MM.1S (cell line): ENCODE measurements at regions not wholly inside any gene's neighbourhood (a gene's known extent, or its start where the extent isn't known, plus 50 kb on each side); places are given as distances from the start of the nearest gene placed in this dataset.

Source experiments
- DNase-seq: peaks from one replicate; pipeline ENCODE4 v3.0.0-alpha.2; 2015
- H2AFZ ChIP-seq: fragments of 300-600 bp; sonication (generic); 2 replicates; pipeline ENCODE4 v1.6.0; 2016; ENCODE audit warnings: antibody characterized with exemption, low read length
- H3F3A ChIP-seq: fragments of 300-600 bp; sonication (generic); 2 replicates; pipeline ENCODE4 v1.6.1; 2016; ENCODE audit warnings: mild to moderate bottlenecking, antibody characterized with exemption, low read length, moderate library complexity, mixed read lengths; ENCODE audit not compliant: insufficient read depth
- H3K27ac ChIP-seq: fragments of 300-600 bp; sonication (generic); 2 replicates; pipeline ENCODE4 v1.5.1; 2016; ENCODE audit warnings: mild to moderate bottlenecking, low read length
- H3K27me3 ChIP-seq: fragments of 300-600 bp; sonication (generic); replicated peaks from 2 replicates; pipeline ENCODE4 v1.6.0; 2016; ENCODE audit warnings: low read length; ENCODE audit not compliant: insufficient read depth
- H3K36me3 ChIP-seq: fragments of 300-600 bp; sonication (generic); replicated peaks from 2 replicates; pipeline ENCODE4 v1.6.1; 2016; ENCODE audit warnings: mild to moderate bottlenecking, low read length, mixed read lengths; ENCODE audit not compliant: insufficient read depth
- H3K4me1 ChIP-seq: fragments of 300-600 bp; sonication (generic); 2 replicates; pipeline ENCODE4 v1.6.1; 2016; ENCODE audit warnings: low read length, mixed read lengths
- H3K4me2 ChIP-seq: fragments of 300-600 bp; sonication (generic); 2 replicates; pipeline ENCODE4 v1.6.0; 2016; ENCODE audit warnings: low read depth, low read length
- H3K4me3 ChIP-seq: fragments of 300-600 bp; sonication (generic); 2 replicates; pipeline ENCODE4 v1.5.1; 2016; ENCODE audit warnings: low read length, mixed read lengths
- H3K79me2 ChIP-seq: fragments of 300-600 bp; sonication (generic); 2 replicates; pipeline ENCODE4 v1.6.1; 2016; ENCODE audit warnings: mixed run types, low read length, mixed read lengths
- H3K9ac ChIP-seq: fragments of 300-600 bp; sonication (generic); 2 replicates; pipeline ENCODE4 v1.6.1; 2016; ENCODE audit warnings: low read length, mixed read lengths
- H3K9me2 ChIP-seq: fragments of 300-600 bp; sonication (generic); replicated peaks from 2 replicates; pipeline ENCODE4 v1.6.1; 2016; ENCODE audit warnings: mild to moderate bottlenecking, low read length, mixed read lengths; ENCODE audit not compliant: insufficient read depth
- H3K9me3 ChIP-seq: fragments of 300-600 bp; sonication (generic); replicated peaks from 2 replicates; pipeline ENCODE4 v1.6.1; 2016; ENCODE audit warnings: mild to moderate bottlenecking, low read length, mixed read lengths; ENCODE audit not compliant: insufficient read depth
- H4K20me1 ChIP-seq: fragments of 300-600 bp; sonication (generic); 2 replicates; pipeline ENCODE4 v1.6.1; 2016; ENCODE audit warnings: mild to moderate bottlenecking, low read length, moderate library complexity, mixed read lengths; ENCODE audit not compliant: insufficient read depth
- EZH2 ChIP-seq: fragments of 300-600 bp; sonication (generic); optimal IDR thresholded peaks from 2 replicates; pipeline ENCODE3; 2017; ENCODE audit warnings: low read depth, mild to moderate bottlenecking, antibody characterized with exemption, low read length, mixed read lengths
- EZH2phosphoT487 ChIP-seq: fragments of 300-600 bp; sonication (generic); IDR thresholded peaks from 2 replicates; pipeline ENCODE4 v1.6.1; 2018; ENCODE audit warnings: antibody characterized with exemption, low read length
- TF ChIP-seq, protein P1 (sequence below): fragments of 300-600 bp; sonication (generic); IDR thresholded peaks from 2 replicates; pipeline ENCODE4 v1.5.1; 2016; ENCODE audit warnings: antibody characterized with exemption, low read length, mixed read lengths

DNA sequence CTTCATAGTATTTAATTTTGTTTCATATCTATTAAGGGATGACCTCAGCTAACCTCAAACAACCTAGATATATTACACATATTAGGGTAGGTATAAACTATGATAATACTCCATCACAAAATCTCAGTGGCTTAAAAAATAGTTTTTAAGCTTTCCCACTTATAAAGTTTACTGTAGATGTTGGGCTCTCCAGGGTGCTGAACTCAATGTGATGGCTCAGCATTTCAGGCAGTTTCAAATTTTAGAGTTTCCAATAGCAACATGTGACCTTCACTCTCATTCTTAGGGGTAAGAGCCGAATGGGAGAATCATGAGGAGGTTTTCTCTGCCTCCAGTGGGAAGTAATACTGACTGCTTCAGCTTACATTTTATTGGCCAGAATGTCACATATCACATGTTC lies 357.3 kb downstream of the MEI4 start:
- Histone ChIP-seq H3K9me3 (no peaks in the 10 kb centered on the region), H3F3A (no peaks in the 10 kb centered on the region), H3K79me2 (no peaks in the 10 kb centered on the region), H3K9me2 (no peaks in the 10 kb centered on the region), H3K4me1 (no peaks in the 10 kb centered on the region), H3K27me3 (no peaks in the 10 kb centered on the region), H4K20me1 (no peaks in the 10 kb centered on the region), H3K27ac (no peak overlapping the region), H3K4me3 (no peak overlapping the region), H3K9ac (no peak overlapping the region), H3K36me3 (no peaks in the 10 kb centered on the region), H3K4me2 (no peak overlapping the region), H2AFZ (no peak overlapping the region)
- no peak for TF ChIP-seq EZH2
- TF ChIP-seq, protein P1, sequence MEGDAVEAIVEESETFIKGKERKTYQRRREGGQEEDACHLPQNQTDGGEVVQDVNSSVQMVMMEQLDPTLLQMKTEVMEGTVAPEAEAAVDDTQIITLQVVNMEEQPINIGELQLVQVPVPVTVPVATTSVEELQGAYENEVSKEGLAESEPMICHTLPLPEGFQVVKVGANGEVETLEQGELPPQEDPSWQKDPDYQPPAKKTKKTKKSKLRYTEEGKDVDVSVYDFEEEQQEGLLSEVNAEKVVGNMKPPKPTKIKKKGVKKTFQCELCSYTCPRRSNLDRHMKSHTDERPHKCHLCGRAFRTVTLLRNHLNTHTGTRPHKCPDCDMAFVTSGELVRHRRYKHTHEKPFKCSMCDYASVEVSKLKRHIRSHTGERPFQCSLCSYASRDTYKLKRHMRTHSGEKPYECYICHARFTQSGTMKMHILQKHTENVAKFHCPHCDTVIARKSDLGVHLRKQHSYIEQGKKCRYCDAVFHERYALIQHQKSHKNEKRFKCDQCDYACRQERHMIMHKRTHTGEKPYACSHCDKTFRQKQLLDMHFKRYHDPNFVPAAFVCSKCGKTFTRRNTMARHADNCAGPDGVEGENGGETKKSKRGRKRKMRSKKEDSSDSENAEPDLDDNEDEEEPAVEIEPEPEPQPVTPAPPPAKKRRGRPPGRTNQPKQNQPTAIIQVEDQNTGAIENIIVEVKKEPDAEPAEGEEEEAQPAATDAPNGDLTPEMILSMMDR = no peak
- no peak for DNase-seq

- H3K9me3 ChIP-seq = no peaks in the 10 kb centered on the region
- no peak overlapping the region for H3K4me3 ChIP-seq
- no peak for DNase-seq
- no peaks in the 10 kb centered on the region for H3K9me2 ChIP-seq
- no peak overlapping the region for H3K9ac ChIP-seq
- no peaks in the 10 kb centered on the region for H3K79me2 ChIP-seq
- H3K27me3 ChIP-seq = no peaks in the 10 kb centered on the region
- no peak overlapping the region for H3K27ac ChIP-seq
- no peaks in the 10 kb centered on the region for H3K4me1 ChIP-seq
- TF ChIP-seq EZH2 (no peak), EZH2phosphoT487 (no peak)
- TF ChIP-seq, protein P1 = no peak
- no peak overlapping the region for H2AFZ ChIP-seq
- H3K4me2 ChIP-seq = no peak overlapping the region
- no peaks in the 10 kb centered on the region for H3F3A ChIP-seq
- no peaks in the 10 kb centered on the region for H4K20me1 ChIP-seq
- H3K36me3 ChIP-seq = no peaks in the 10 kb centered on the region
These were observed 367.7 kb downstream of the MEI4 start for GRCh38 chr6:78020586-78020985.

- no peaks in the 10 kb centered on the region for H3K4me1 ChIP-seq
- H3K27me3 ChIP-seq = no peaks in the 10 kb centered on the region
- H3K9me3 ChIP-seq = no peaks in the 10 kb centered on the region
- no peak overlapping the region for H3K9ac ChIP-seq
- TF ChIP-seq, protein P1 = no peak
- no peak for TF ChIP-seq EZH2phosphoT487
- TF ChIP-seq EZH2 = no peak
- no peaks in the 10 kb centered on the region for H3K9me2 ChIP-seq
- no peaks in the 10 kb centered on the region for H3F3A ChIP-seq
- no peak overlapping the region for H3K27ac ChIP-seq
- no peak overlapping the region for H3K4me2 ChIP-seq
- H4K20me1 ChIP-seq = no peaks in the 10 kb centered on the region
- no peak overlapping the region for H2AFZ ChIP-seq
- DNase-seq = no peak
- no peak overlapping the region for H3K4me3 ChIP-seq
- H3K36me3 ChIP-seq = no peaks in the 10 kb centered on the region
- no peaks in the 10 kb centered on the region for H3K79me2 ChIP-seq
These were observed 372.7 kb downstream of the MEI4 start for GRCh38 chr6:78025502-78025901.

DNA sequence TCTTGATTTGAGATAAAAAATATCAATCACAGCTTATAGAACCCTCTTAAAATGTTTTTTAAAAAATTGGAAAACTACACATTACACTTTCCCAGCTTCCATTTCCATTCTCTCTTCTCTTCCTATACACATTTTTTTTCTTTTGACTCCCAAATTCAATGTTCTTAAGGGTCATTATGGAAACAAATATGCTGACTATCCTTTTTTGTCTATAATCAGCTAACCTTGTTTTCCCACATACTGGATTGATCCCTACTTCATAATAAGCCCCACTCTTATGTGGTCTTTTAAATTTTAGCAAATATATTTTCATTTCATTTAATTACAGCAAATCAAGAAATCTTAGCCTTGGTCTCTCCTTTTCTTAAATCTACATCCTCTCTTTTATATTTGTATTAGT lies 378.4 kb downstream of the MEI4 start:
- H3K27ac ChIP-seq = no peak overlapping the region
- no peak overlapping the region for H3K4me3 ChIP-seq
- H2AFZ ChIP-seq = no peak overlapping the region
- no peak for DNase-seq
- H3F3A ChIP-seq = no peaks in the 10 kb centered on the region
- no peaks in the 10 kb centered on the region for H3K36me3 ChIP-seq
- no peaks in the 10 kb centered on the region for H4K20me1 ChIP-seq
- no peaks in the 10 kb centered on the region for H3K27me3 ChIP-seq
- TF ChIP-seq EZH2phosphoT487 = no peak
- TF ChIP-seq, protein P1 = no peak
- no peak for TF ChIP-seq EZH2
- H3K4me2 ChIP-seq = no peak overlapping the region
- H3K4me1 ChIP-seq = no peaks in the 10 kb centered on the region
- H3K9me3 ChIP-seq = no peaks in the 10 kb centered on the region
- no peak overlapping the region for H3K9ac ChIP-seq
- H3K79me2 ChIP-seq = no peaks in the 10 kb centered on the region
- H3K9me2 ChIP-seq = no peaks in the 10 kb centered on the region
